TTC549 (cell line): ENCODE measurements at regions not wholly inside any gene's neighbourhood (a gene's known extent, or its start where the extent isn't known, plus 50 kb on each side); places are given as distances from the start of the nearest gene placed in this dataset.

ENCODE experiments used
- FAIRE-seq: peaks from 2 replicates; lab custom pipeline; 2012; peaks lifted over from hg19 to GRCh38; lab: Jason Lieb, UNC

- FAIRE-seq = no peak
These were observed 114.1 kb upstream of the NPY2R start for GRCh38 chr4:155094201-155094820.

GRCh38 chr4:155099231-155099630 is 109.2 kb upstream of the NPY2R start:
- no peak for FAIRE-seq

GRCh38 chr4:155106629-155107028 is 101.8 kb upstream of the NPY2R start:
- FAIRE-seq = no peak

- no peak for FAIRE-seq
These were observed 101.4 kb upstream of the NPY2R start for GRCh38 chr4:155107059-155107458.

- no peak for FAIRE-seq
These were observed 93.6 kb upstream of the NPY2R start for GRCh38 chr4:155114790-155115189.

- FAIRE-seq = no peak
These were observed 89.4 kb upstream of the NPY2R start for GRCh38 chr4:155119006-155119405.

GRCh38 chr4:155120536-155120935 is 87.9 kb upstream of the NPY2R start:
- FAIRE-seq = no peak

- FAIRE-seq = no peak
These were observed 86.1 kb upstream of the NPY2R start for GRCh38 chr4:155122382-155122781.

GRCh38 chr4:155134136-155134535 is 74.3 kb upstream of the NPY2R start:
- no peak for FAIRE-seq

GRCh38 chr4:155140889-155141288 is 67.5 kb upstream of the NPY2R start:
- FAIRE-seq = no peak

GRCh38 chr4:155143512-155143911 is 64.9 kb upstream of the NPY2R start:
- no peak for FAIRE-seq
